Breast epithelium (tissue), 4 donors: ENCODE measurements at regions not wholly inside any gene's neighbourhood (a gene's known extent, or its start where the extent isn't known, plus 50 kb on each side); places are given as distances from the start of the nearest gene placed in this dataset.

Experiments used
- DNase-seq, 2 donors: peaks; one replicate each; pipeline ENCODE4 v3.0.0-alpha.2; 2019; ENCODE audit warnings: low spot score in 2 of 2
- H3K27ac ChIP-seq, 2 donors: fragments of 200-600 bp; sonication (generic) in 1 of 2; one replicate each; pipeline ENCODE4 v1.5.1; 2016 to 2019; ENCODE audit warnings: mild to moderate bottlenecking in 1 of 2
- H3K27me3 ChIP-seq, 2 donors: fragments of 200-600 bp; sonication (generic) in 1 of 2; one replicate each; pipeline versions ENCODE4 v1.5.1 to v1.6.0; 2017 to 2019; ENCODE audit warnings: control low read depth in 1 of 2, mild to moderate bottlenecking in 1 of 2
- H3K36me3 ChIP-seq: fragments of 200-600 bp; one replicate; pipeline ENCODE4 v1.5.1; 2019
- H3K4me1 ChIP-seq, 2 donors: fragments of 200-600 bp; sonication (generic); one replicate each; pipeline ENCODE4 v1.5.1; 2016 to 2019; ENCODE audit warnings: control low read depth in 1 of 2
- H3K4me3 ChIP-seq, 3 donors: fragments of 200-600 bp; sonication (generic); 1 replicate in 2 of 3; 2 replicates in 1 of 3; pipeline ENCODE4 v1.5.1; 2016 to 2019; ENCODE audit warnings: mild to moderate bottlenecking in 3 of 3, moderate library complexity in 2 of 3
- H3K9me3 ChIP-seq, 2 donors: fragments of 200-600 bp; sonication (generic) in 1 of 2; one replicate each; pipeline ENCODE4 v1.5.1; 2016 to 2019; ENCODE audit warnings: control low read depth in 1 of 2
- CTCF ChIP-seq, 3 donors: fragments of 450-650 bp; IDR thresholded peaks; one replicate each; pipeline ENCODE4 v1.5.1; 2016 to 2017; ENCODE audit warnings: antibody characterized with exemption in 3 of 3, mild to moderate bottlenecking in 3 of 3, moderate library complexity in 3 of 3
- POLR2A ChIP-seq: fragments of 450-650 bp; IDR thresholded peaks from one replicate; pipeline ENCODE4 v1.6.1; 2016; ENCODE audit warnings: antibody characterized with exemption, mild to moderate bottlenecking, moderate library complexity
- POLR2AphosphoS5 ChIP-seq, 3 donors: sonication (generic); formaldehyde crosslinking; IDR thresholded peaks; one replicate each; pipeline ENCODE4 v1.6.1; 2017; ENCODE audit warnings: antibody characterized with exemption in 3 of 3
- intact Hi-C: fragments of 100-400 bp; cut with DNase I; formaldehyde crosslinking; loops from one replicate; pipeline ENCODE4 v1.15.1; 2023; ENCODE audit warnings: low total_unique reads

- intact Hi-C loops, result no loop called here
- H3K27ac ChIP-seq, result no peak overlapping the region
- H3K9me3 ChIP-seq, result no peaks in the 10 kb centered on the region
- H3K36me3 ChIP-seq, result no peaks in the 10 kb centered on the region
- no peak for TF ChIP-seq POLR2A
- no peak for TF ChIP-seq CTCF (IDR thresholded peaks at IDR 0.05)
- no peak for TF ChIP-seq POLR2AphosphoS5 (IDR thresholded peaks at IDR 0.05)
- no peaks in the 10 kb centered on the region for H3K27me3 ChIP-seq
- H3K4me1 ChIP-seq, result no peaks in the 10 kb centered on the region
- DNase-seq, result no peak
- no peak overlapping the region for H3K4me3 ChIP-seq
Observed at GRCh38 chr1:217115404-217116380, 392.5 kb upstream of the ESRRG start.

- intact Hi-C loops, result no loop called here
- TF ChIP-seq CTCF (IDR thresholded peaks at IDR 0.05) (no peak), POLR2AphosphoS5 (IDR thresholded peaks at IDR 0.05) (no peak), POLR2A (no peak)
- no peak for DNase-seq
Observed at GRCh38 chr1:217109928-217110327, 386.7 kb upstream of the ESRRG start.

DNA sequence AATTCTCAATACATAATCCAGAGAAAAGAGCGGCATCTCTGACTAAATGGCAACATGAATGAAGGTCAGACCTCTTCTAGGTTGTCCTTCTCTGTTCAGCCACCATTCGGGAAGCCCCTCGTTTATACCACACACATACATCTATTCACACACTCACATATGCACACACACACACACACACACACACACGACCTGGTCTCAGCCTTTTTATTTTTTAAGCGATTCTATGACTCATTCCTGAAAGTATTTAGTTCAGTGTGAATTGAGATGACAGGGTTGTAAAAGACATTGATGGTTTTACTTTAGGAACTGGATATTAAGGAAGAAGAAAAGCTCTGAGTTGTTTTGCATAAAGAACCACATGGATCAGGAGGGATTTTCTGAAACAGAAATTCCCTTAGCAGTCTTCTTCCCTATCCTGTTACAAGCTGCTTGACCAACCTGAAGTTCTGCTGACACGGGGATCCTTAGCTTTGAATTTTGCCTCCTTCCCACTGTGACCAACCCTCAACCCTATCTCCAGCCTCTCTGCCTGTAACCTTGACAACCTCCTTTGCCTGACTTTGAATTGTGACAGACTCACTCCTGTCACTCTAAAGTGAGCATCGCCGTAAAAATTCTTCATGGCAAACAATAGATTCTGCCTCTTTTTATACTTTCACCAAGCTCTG is 383.1 kb upstream of the ESRRG start:
- TF ChIP-seq POLR2A (no peak), CTCF (IDR thresholded peaks at IDR 0.05) (no peak), POLR2AphosphoS5 (IDR thresholded peaks at IDR 0.05) (no peak)
- H3K27ac ChIP-seq, result no peak overlapping the region
- H3K27me3 ChIP-seq, result no peaks in the 10 kb centered on the region
- H3K36me3 ChIP-seq, result no peaks in the 10 kb centered on the region
- H3K4me1 ChIP-seq, result no peaks in the 10 kb centered on the region
- intact Hi-C loops, result no loop called here
- H3K9me3 ChIP-seq, result no peaks in the 10 kb centered on the region
- no peak for DNase-seq
- H3K4me3 ChIP-seq, result no peak overlapping the region

More at GRCh38 chr1:217109928-217110327, 386.7 kb upstream of the ESRRG start:
- Histone ChIP-seq H3K36me3 (no peaks in the 10 kb centered on the region), H3K4me1 (no peaks in the 10 kb centered on the region), H3K4me3 (no peak overlapping the region), H3K9me3 (no peaks in the 10 kb centered on the region), H3K27ac (no peak overlapping the region), H3K27me3 (no peaks in the 10 kb centered on the region)

GRCh38 chr1:217105437-217105836 is 382.2 kb upstream of the ESRRG start:
- no peaks in the 10 kb centered on the region for H3K36me3 ChIP-seq
- no peak for TF ChIP-seq CTCF (IDR thresholded peaks at IDR 0.05)
- no peak for TF ChIP-seq POLR2A
- no peak for TF ChIP-seq POLR2AphosphoS5 (IDR thresholded peaks at IDR 0.05)
- no peaks in the 10 kb centered on the region for H3K27me3 ChIP-seq
- intact Hi-C loops, result no loop called here
- no peaks in the 10 kb centered on the region for H3K9me3 ChIP-seq
- no peak overlapping the region for H3K4me3 ChIP-seq
- H3K4me1 ChIP-seq, result no peaks in the 10 kb centered on the region
- H3K27ac ChIP-seq, result no peak overlapping the region
- no peak for DNase-seq

DNA sequence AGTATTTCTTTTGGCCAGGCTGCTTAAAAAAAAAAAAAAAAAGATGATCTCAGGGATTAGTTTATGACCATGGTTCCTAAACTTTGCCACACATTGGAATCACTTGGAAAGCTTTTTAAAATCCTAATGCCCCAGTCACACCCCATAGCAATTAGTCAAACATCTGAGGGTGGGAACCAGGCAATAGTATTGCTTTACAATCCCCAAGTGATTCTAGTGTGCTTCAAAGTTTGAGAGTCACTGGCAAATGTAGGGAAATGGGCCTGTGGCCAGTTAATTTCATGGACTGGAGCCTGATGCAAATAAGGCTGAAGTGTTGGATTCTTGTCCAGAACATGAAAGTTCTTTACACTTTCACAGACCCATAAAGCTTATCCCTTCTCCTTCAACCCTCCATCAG is 374.6 kb upstream of the ESRRG start:
- H3K27ac ChIP-seq, result no peak overlapping the region
- H3K4me1 ChIP-seq, result no peaks in the 10 kb centered on the region
- no peaks in the 10 kb centered on the region for H3K36me3 ChIP-seq
- intact Hi-C loops, result no loop called here
- H3K9me3 ChIP-seq, result no peaks in the 10 kb centered on the region
- no peak for TF ChIP-seq CTCF (IDR thresholded peaks at IDR 0.05)
- TF ChIP-seq POLR2AphosphoS5 (IDR thresholded peaks at IDR 0.05), result no peak
- TF ChIP-seq POLR2A, result no peak
- no peak for DNase-seq
- H3K27me3 ChIP-seq, result no peaks in the 10 kb centered on the region
- no peak overlapping the region for H3K4me3 ChIP-seq
